ENCODE measurements at regions not wholly inside any gene's neighbourhood (a gene's known extent, or its start where the extent isn't known, plus 50 kb on each side); places are given as distances from the start of the nearest gene placed in this dataset.

- TF ChIP-seq, protein P1, sequence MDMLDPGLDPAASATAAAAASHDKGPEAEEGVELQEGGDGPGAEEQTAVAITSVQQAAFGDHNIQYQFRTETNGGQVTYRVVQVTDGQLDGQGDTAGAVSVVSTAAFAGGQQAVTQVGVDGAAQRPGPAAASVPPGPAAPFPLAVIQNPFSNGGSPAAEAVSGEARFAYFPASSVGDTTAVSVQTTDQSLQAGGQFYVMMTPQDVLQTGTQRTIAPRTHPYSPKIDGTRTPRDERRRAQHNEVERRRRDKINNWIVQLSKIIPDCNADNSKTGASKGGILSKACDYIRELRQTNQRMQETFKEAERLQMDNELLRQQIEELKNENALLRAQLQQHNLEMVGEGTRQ (IDR thresholded peaks at IDR 0.05; ENCODE audit: low read depth, low read length) = no peak
- TF ChIP-seq, protein P1 (CRISPR knock-in tag; IDR thresholded peaks at IDR 0.05; ENCODE audit: borderline replicate concordance) = no peak
- TF ChIP-seq, protein P2, sequence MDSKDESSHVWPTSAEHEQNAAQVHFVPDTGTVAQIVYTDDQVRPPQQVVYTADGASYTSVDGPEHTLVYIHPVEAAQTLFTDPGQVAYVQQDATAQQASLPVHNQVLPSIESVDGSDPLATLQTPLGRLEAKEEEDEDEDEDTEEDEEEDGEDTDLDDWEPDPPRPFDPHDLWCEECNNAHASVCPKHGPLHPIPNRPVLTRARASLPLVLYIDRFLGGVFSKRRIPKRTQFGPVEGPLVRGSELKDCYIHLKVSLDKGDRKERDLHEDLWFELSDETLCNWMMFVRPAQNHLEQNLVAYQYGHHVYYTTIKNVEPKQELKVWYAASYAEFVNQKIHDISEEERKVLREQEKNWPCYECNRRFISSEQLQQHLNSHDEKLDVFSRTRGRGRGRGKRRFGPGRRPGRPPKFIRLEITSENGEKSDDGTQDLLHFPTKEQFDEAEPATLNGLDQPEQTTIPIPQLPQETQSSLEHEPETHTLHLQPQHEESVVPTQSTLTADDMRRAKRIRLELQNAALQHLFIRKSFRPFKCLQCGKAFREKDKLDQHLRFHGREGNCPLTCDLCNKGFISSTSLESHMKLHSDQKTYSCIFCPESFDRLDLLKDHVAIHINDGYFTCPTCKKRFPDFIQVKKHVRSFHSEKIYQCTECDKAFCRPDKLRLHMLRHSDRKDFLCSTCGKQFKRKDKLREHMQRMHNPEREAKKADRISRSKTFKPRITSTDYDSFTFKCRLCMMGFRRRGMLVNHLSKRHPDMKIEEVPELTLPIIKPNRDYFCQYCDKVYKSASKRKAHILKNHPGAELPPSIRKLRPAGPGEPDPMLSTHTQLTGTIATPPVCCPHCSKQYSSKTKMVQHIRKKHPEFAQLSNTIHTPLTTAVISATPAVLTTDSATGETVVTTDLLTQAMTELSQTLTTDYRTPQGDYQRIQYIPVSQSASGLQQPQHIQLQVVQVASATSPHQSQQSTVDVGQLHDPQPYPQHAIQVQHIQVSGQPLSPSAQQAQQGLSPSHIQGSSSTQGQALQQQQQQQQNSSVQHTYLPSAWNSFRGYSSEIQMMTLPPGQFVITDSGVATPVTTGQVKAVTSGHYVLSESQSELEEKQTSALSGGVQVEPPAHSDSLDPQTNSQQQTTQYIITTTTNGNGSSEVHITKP (CRISPR knock-in tag; IDR thresholded peaks at IDR 0.05; ENCODE audit: low read depth) = no peak
- TF ChIP-seq RFX1 (IDR thresholded peaks at IDR 0.05) (no peak), E2F2 (CRISPR knock-in tag; IDR thresholded peaks at IDR 0.05; ENCODE audit: borderline replicate concordance) (no peak), PHF20 (CRISPR knock-in tag; IDR thresholded peaks at IDR 0.05) (no peak), BORCS8-MEF2B (CRISPR knock-in tag; IDR thresholded peaks at IDR 0.05) (no peak), WIZ (CRISPR knock-in tag; IDR thresholded peaks at IDR 0.05) (no peak), ZSCAN21 (CRISPR knock-in tag; IDR thresholded peaks at IDR 0.05; ENCODE audit: borderline replicate concordance) (no peak), HOXA3 (CRISPR knock-in tag; IDR thresholded peaks at IDR 0.05) (peak; percentile 41; the same call in 1 of the 2 replicates), KAT2B (IDR thresholded peaks at IDR 0.05; ENCODE audit: borderline replicate concordance, low read depth, low read length) (no peak), MTA1 (CRISPR knock-in tag; IDR thresholded peaks at IDR 0.05; ENCODE audit: borderline replicate concordance) (no peak), ZNF138 (CRISPR knock-in tag; IDR thresholded peaks at IDR 0.05; ENCODE audit: low read depth) (no peak)
- TF ChIP-seq, protein P3, sequence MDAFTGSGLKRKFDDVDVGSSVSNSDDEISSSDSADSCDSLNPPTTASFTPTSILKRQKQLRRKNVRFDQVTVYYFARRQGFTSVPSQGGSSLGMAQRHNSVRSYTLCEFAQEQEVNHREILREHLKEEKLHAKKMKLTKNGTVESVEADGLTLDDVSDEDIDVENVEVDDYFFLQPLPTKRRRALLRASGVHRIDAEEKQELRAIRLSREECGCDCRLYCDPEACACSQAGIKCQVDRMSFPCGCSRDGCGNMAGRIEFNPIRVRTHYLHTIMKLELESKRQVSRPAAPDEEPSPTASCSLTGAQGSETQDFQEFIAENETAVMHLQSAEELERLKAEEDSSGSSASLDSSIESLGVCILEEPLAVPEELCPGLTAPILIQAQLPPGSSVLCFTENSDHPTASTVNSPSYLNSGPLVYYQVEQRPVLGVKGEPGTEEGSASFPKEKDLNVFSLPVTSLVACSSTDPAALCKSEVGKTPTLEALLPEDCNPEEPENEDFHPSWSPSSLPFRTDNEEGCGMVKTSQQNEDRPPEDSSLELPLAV (CRISPR knock-in tag; conservative IDR thresholded peaks at IDR 0.05; ENCODE audit: low read depth) = no peak
- TF ChIP-seq, protein P4, sequence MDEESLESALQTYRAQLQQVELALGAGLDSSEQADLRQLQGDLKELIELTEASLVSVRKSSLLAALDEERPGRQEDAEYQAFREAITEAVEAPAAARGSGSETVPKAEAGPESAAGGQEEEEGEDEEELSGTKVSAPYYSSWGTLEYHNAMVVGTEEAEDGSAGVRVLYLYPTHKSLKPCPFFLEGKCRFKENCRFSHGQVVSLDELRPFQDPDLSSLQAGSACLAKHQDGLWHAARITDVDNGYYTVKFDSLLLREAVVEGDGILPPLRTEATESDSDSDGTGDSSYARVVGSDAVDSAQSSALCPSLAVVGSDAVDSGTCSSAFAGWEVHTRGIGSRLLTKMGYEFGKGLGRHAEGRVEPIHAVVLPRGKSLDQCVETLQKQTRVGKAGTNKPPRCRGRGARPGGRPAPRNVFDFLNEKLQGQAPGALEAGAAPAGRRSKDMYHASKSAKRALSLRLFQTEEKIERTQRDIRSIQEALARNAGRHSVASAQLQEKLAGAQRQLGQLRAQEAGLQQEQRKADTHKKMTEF (CRISPR knock-in tag; IDR thresholded peaks at IDR 0.05) = peak; percentile 49; the same call in 1 of the 2 replicates
- TF ChIP-seq, protein P5, sequence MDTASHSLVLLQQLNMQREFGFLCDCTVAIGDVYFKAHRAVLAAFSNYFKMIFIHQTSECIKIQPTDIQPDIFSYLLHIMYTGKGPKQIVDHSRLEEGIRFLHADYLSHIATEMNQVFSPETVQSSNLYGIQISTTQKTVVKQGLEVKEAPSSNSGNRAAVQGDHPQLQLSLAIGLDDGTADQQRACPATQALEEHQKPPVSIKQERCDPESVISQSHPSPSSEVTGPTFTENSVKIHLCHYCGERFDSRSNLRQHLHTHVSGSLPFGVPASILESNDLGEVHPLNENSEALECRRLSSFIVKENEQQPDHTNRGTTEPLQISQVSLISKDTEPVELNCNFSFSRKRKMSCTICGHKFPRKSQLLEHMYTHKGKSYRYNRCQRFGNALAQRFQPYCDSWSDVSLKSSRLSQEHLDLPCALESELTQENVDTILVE (CRISPR knock-in tag; IDR thresholded peaks at IDR 0.05) = no peak
Measured at GRCh38 chr5:124596595-124597421, 149.6 kb downstream of the ZNF608 start (continued).
